OCI-M1 (cell line): ENCODE measurements at regions not wholly inside any gene's neighbourhood (a gene's known extent, or its start where the extent isn't known, plus 50 kb on each side); places are given as distances from the start of the nearest gene placed in this dataset.

ENCODE experiments used
- DNase-seq: peaks from one replicate; lab custom pipeline; 2025; lab: John Stamatoyannopoulos, UW

DNA sequence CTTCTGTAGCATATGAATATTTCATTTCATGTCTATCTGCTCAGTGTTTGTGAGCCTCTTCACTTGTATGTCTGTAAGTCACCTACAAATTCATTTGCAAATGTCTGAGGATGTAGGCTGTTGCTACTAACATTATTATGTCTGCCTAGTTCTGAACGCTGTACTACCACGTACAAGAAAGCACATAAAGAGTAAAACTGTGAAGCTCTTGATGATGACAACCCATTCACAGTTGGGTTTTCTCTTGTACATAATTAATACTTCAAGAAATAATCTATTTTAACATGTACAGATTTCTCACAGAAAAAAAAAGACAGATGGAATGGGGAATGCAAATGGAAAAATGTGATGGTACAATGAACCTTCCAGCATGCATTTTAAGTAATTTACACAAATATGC lies 64.3 kb upstream of the CPNE8 start:
- DNase-seq: no peak

DNA sequence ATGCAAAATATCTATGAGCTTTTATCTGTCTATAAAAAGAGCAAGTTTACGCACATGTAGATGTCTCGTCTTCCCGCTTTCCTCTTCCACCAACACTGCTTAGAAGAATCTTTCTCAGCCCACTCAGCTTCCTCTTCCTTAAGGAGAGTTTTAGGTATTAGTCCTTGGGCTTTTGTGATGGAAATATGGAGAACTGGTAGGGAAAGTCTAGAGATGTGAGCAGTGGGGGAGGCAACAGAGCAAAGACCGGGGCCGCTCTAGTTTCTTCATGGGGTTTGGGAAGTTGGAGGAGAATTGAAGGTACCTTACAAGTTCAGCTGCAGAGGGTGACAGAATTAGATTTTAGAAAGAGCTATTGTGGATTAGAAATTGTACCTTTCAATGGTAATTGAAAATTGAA lies 56.3 kb upstream of the CPNE8 start:
- DNase-seq: no peak

- DNase-seq: no peak
Observed at GRCh38 chr12:38961012-38961411, 55.6 kb upstream of the CPNE8 start.

DNA sequence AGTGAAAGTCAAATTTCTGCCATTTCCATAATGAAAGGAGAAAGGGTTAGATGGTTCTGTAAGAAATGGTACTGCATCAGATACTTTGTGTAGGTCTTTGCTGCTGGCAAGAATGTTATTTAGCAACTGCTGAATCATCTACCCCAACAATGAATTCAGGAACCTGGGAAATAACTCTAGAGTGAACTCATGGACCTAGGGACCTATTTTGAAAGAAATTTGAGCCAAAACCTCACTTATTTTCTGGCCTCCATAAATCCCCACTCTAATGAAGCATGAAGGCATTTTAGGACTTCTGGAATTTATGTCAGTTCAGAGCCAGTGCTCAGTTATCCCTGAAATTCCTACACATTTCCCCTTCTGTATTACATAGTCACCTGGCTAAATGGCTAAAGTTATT lies 50.9 kb upstream of the CPNE8 start:
- peak; percentile 6 for DNase-seq
